HCT116 (cell line): ENCODE measurements at regions not wholly inside any gene's neighbourhood (a gene's known extent, or its start where the extent isn't known, plus 50 kb on each side); places are given as distances from the start of the nearest gene placed in this dataset.
"Not testable (repeated sequence)": the region's sequence is repeated elsewhere in the genome, so short reads cannot be mapped to it uniquely, and the experiment has no call there.

Experiments
- ATAC-seq: fragments of 200-7000 bp; cut with Tn5 transposase; 2 replicates; pipeline ENCODE4 v1.9.1; 2020; ENCODE audit warnings: mild to moderate bottlenecking, moderate library complexity
- BruUV-seq: library from RNA; stranded (reverse); fragments of 400-500 nt; replicated peaks from 2 replicates; lab custom pipeline; 2021; lab: Mats Ljungman, UMichigan
- CTCF ChIA-PET: fragments of 300-600 bp; sonication (Branson Sonifier 250); formaldehyde crosslinking; loops from one replicate; lab custom pipeline; 2021; ENCODE audit warnings: antibody characterized with exemption; lab: Charles Lee
- POLR2A ChIA-PET: fragments of 300-600, 350-600 bp; sonication (Branson Sonifier 250); formaldehyde crosslinking; loops from one replicate; lab custom pipeline; 2021; ENCODE audit warnings: antibody characterized with exemption; lab: Charles Lee
- RAD21 ChIA-PET, 2 experiments: fragments of 300-600 bp; sonication (Branson Sonifier 250); formaldehyde crosslinking; loops; one replicate each; lab custom pipeline; 2023; ENCODE audit warnings: low total read pairs in 2 of 2; ENCODE audit not compliant: uncharacterized antibody in 2 of 2, unreplicated experiment in 2 of 2, low non-redundant PET in 1 of 2; lab: Charles Lee
- DNase-seq: peaks from one replicate; pipeline ENCODE4 v3.0.0-alpha.2; 2010; ENCODE audit warnings: low read depth, low spot score
- H2AFZ ChIP-seq: fragments of 200-600 bp; shearing (Covaris generic), sonication (generic); 2 replicates; pipeline ENCODE4 v1.6.1; 2017; ENCODE audit warnings: low read depth, mixed run types, mixed read lengths, antibody characterized with exemption, low read length; ENCODE audit not compliant: poor library complexity, severe bottlenecking
- H3K27ac ChIP-seq: 2 replicates; pipeline ENCODE4 v1.5.1; 2012; ENCODE audit warnings: low read depth, low read length
- H3K27me3 ChIP-seq: fragments of 200-600 bp; sonication (generic); 2 replicates; pipeline ENCODE4 v1.6.1; 2016; ENCODE audit warnings: mixed run types, low read length, mixed read lengths; ENCODE audit not compliant: insufficient read depth
- H3K36me3 ChIP-seq, 2 experiments: fragments of 200-500 bp in 1 of 2; fragments of 200-600 bp in 1 of 2; sonication (Bioruptor generic) in 1 of 2; sonication (generic) in 1 of 2; 2 replicates each; pipeline versions ENCODE4 v1.5.1 to v1.6.1; 2014 to 2016; ENCODE audit warnings: low read length in 2 of 2, inconsistent platforms in 1 of 2, mixed read lengths in 1 of 2, mixed run types in 1 of 2; ENCODE audit not compliant: insufficient read depth in 2 of 2, control insufficient read depth in 1 of 2
- H3K4me1 ChIP-seq, 2 experiments: fragments of 200-600 bp in 1 of 2; sonication (generic) in 1 of 2; 2 replicates each; pipeline versions ENCODE4 v1.5.1 to v1.6.1; 2012 to 2017; ENCODE audit warnings: low read length in 2 of 2, inconsistent platforms in 1 of 2, mild to moderate bottlenecking in 1 of 2, mixed read lengths in 1 of 2, mixed run types in 1 of 2, moderate library complexity in 1 of 2; ENCODE audit not compliant: insufficient read depth in 2 of 2, control insufficient read depth in 1 of 2
- H3K4me2 ChIP-seq: fragments of 200-600 bp; sonication (generic); 2 replicates; pipeline ENCODE4 v1.6.1; 2017; ENCODE audit warnings: mixed run types, low read length, mixed read lengths
- H3K4me3 ChIP-seq, 2 experiments: fragments of 200-600 bp in 1 of 2; sonication (generic) in 1 of 2; replicated peaks in 1 of 2; 2 replicates each; pipeline ENCODE4 v1.5.1; 2011 to 2016; ENCODE audit warnings: low read length in 2 of 2, control low read depth in 1 of 2, low read depth in 1 of 2, mild to moderate bottlenecking in 1 of 2, mixed read lengths in 1 of 2, mixed run types in 1 of 2
- H3K79me2 ChIP-seq: fragments of 200-600 bp; sonication (generic); 2 replicates; pipeline ENCODE4 v1.6.1; 2017; ENCODE audit warnings: mild to moderate bottlenecking, mixed run types, low read length, moderate library complexity, mixed read lengths; ENCODE audit not compliant: insufficient read depth
- H3K9ac ChIP-seq: fragments of 200-600 bp; sonication (generic); 2 replicates; pipeline ENCODE4 v1.6.1; 2016; ENCODE audit warnings: low read length, mixed read lengths
- H3K9me2 ChIP-seq: fragments of 200-600 bp; sonication (generic), shearing (Covaris generic); 2 replicates; pipeline ENCODE4 v1.6.1; 2017; ENCODE audit warnings: mixed run types, mild to moderate bottlenecking, moderate library complexity; ENCODE audit not compliant: insufficient read depth
- H3K9me3 ChIP-seq, 2 experiments: fragments of 200-500 bp in 1 of 2; fragments of 200-600 bp in 1 of 2; sonication (Bioruptor generic) in 1 of 2; sonication (generic) in 1 of 2; 2 replicates each; pipeline ENCODE4 v1.6.1; 2014 to 2017; ENCODE audit warnings: low read length in 2 of 2, mixed read lengths in 2 of 2, inconsistent platforms in 1 of 2, low read depth in 1 of 2, mild to moderate bottlenecking in 1 of 2, mixed run types in 1 of 2, moderate library complexity in 1 of 2; ENCODE audit not compliant: control insufficient read depth in 1 of 2, insufficient read depth in 1 of 2
- H4K20me1 ChIP-seq: fragments of 200-600 bp; sonication (generic), shearing (Covaris generic); 2 replicates; pipeline ENCODE4 v1.6.1; 2017; ENCODE audit warnings: mixed run types, mild to moderate bottlenecking, moderate library complexity; ENCODE audit not compliant: insufficient read depth
- CEBPB ChIP-seq: IDR thresholded peaks from 2 replicates; pipeline ENCODE4 v1.6.1; 2012; ENCODE audit warnings: low read depth
- ELF1 ChIP-seq: IDR thresholded peaks from 2 replicates; pipeline ENCODE4 v1.6.1; 2012; ENCODE audit warnings: low read depth, borderline replicate concordance
- FOSL1 ChIP-seq: IDR thresholded peaks from 2 replicates; pipeline ENCODE4 v1.6.1; 2012; ENCODE audit warnings: low read depth
- POLR2AphosphoS5 ChIP-seq: IDR thresholded peaks from 2 replicates; pipeline ENCODE4 v1.6.1; 2011; ENCODE audit warnings: mild to moderate bottlenecking, low read depth, low read length, moderate library complexity
- REST ChIP-seq: IDR thresholded peaks from 2 replicates; pipeline ENCODE4 v1.6.1; 2012; ENCODE audit warnings: low read depth
- SIN3A ChIP-seq: IDR thresholded peaks from 2 replicates; pipeline ENCODE4 v1.6.1; 2012; ENCODE audit warnings: low read depth
- SRF ChIP-seq: IDR thresholded peaks from 2 replicates; pipeline ENCODE4 v1.6.1; 2012; ENCODE audit warnings: low read depth
- TCF7L2 ChIP-seq: IDR thresholded peaks from 2 replicates; pipeline ENCODE4 v1.7.0; 2011; ENCODE audit warnings: borderline replicate concordance, inconsistent platforms; ENCODE audit not compliant: insufficient read depth, insufficient read length; ENCODE audit errors: extremely low read depth
- ZBTB33 ChIP-seq: IDR thresholded peaks from 2 replicates; pipeline ENCODE4 v1.6.1; 2011; ENCODE audit warnings: mild to moderate bottlenecking, low read length, moderate library complexity; ENCODE audit not compliant: insufficient replicate concordance; ENCODE audit errors: extremely low read depth
- intact Hi-C: fragments of 100-400 bp; cut with micrococcal nuclease; formaldehyde crosslinking; loops from 2 replicates; pipeline ENCODE4 v1.10.0; 2022

DNA sequence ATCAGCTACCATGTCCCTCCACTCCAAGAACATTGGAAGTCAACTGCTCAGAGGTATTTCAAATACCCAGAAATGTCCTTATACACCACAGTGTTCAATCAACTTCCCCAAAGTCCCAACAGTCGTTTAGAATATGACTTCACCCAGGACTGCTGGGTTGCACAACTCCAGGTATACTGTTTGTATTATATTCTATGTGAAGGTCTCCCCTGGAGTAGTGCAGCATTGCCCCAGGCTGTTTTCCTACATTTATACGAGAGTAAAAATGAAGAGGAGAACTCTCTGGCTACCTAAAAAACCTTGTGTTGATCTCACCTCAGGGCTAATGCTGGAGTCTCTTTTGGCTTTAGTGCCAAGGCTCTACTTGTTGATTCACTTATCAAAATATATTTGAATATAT lies 183.6 kb upstream of the MAP3K1 start:
- no peak overlapping the region for H3K4me2 ChIP-seq
- no peaks in the 10 kb centered on the region for H3K9me2 ChIP-seq
- TF ChIP-seq ELF1 (no peak), SIN3A (no peak)
- POLR2A ChIA-PET, result no interaction called here
- BruUV-seq, result no TSS peak
- intact Hi-C loops, result no loop called here
- peaks cover 4% of the 10 kb centered on the region in 2 experiments for H3K4me1 ChIP-seq
- RAD21 ChIA-PET, result no interaction called here
- no peaks in the 10 kb centered on the region; a peak in 1 of 4 replicates for H3K9me3 ChIP-seq
- no peak overlapping the region for H3K9ac ChIP-seq
- CTCF ChIA-PET, result no interaction called here
- H4K20me1 ChIP-seq, result no peaks in the 10 kb centered on the region
- no peaks in the 10 kb centered on the region for H3K36me3 ChIP-seq
- ATAC-seq (no peak), DNase-seq (no peak)
- no peak overlapping the region for H3K27ac ChIP-seq
- H3K4me3 ChIP-seq, result no peak overlapping the region
- no peak overlapping the region for H2AFZ ChIP-seq
- H3K27me3 ChIP-seq, result no peaks in the 10 kb centered on the region
- H3K79me2 ChIP-seq, result no peaks in the 10 kb centered on the region

DNA sequence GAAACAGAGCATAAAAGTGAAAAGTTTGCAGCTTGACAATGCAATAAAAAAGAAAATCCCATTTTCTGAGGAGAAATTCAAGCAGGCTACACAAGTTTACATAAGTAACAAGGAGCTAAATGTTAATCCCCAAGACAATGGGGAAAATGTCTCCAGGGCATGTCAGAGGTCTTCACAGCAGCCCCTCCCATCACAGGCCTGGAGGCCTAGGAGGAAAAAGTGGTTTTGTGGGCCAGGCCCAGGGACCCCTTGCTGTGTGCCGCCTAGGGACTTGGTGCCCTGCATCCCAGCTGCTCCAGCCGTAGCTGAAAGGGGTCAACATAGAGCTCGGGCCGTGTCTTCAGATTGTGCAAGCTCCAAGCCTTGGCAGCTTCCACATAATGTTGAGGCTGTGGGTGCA lies 186.7 kb upstream of the MAP3K1 start:
- CTCF ChIA-PET, H3K27ac ChIP-seq, DNase-seq, H3K9me2 ChIP-seq, H3K9me3 ChIP-seq, H2AFZ ChIP-seq, POLR2A ChIA-PET, H3K27me3 ChIP-seq, H3K36me3 ChIP-seq, ATAC-seq, H3K4me1 ChIP-seq, H3K79me2 ChIP-seq, intact Hi-C loops, H4K20me1 ChIP-seq, H3K4me3 ChIP-seq, RAD21 ChIA-PET, BruUV-seq, H3K4me2 ChIP-seq, H3K9ac ChIP-seq: not testable (repeated sequence)

DNA sequence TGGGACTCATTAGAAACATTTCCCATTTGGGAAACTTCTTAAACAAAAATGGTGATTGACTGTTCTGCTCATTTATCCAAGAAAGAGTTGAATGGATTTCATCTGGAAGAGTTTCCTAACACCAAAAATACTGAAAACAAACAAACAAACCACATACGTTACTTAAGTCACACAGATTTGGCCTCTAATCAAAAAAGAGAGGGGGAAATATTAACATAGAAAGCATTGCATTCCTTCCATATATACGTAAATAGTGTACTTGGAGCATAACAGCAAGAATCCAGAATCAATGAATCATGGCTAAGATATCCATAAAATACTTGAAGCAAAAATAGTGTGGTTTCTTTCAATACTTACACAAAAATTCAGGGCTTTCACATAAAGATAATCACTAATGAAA lies 189.8 kb upstream of the MAP3K1 start:
- Histone ChIP-seq H3K9me2 (no peaks in the 10 kb centered on the region), H3K4me2 (no peak overlapping the region)
- POLR2A ChIA-PET, result no interaction called here
- no peak for TF ChIP-seq ZBTB33
- no peak for TF ChIP-seq SIN3A
- no peak for TF ChIP-seq FOSL1
- no peak for TF ChIP-seq POLR2AphosphoS5
- no peak for TF ChIP-seq CEBPB
- TF ChIP-seq SRF, result no peak
- TF ChIP-seq TCF7L2, result no peak
- TF ChIP-seq REST, result no peak

More for the DNA sequence above, 189.8 kb upstream of the MAP3K1 start:
- no peaks in the 10 kb centered on the region for H3K79me2 ChIP-seq
- ChIA-PET CTCF (no interaction called here), RAD21 (no interaction called here)
- H3K36me3 ChIP-seq, result no peaks in the 10 kb centered on the region
- H3K9me3 ChIP-seq, result no peaks in the 10 kb centered on the region; a peak in 1 of 4 replicates
- H3K27me3 ChIP-seq, result no peaks in the 10 kb centered on the region
- no TSS peak for BruUV-seq
- intact Hi-C loops, result no loop called here
- H3K9ac ChIP-seq, result no peak overlapping the region
- DNase-seq (no peak), ATAC-seq (no peak)
- no peak overlapping the region for H3K4me3 ChIP-seq
- H2AFZ ChIP-seq, result no peak overlapping the region
- H4K20me1 ChIP-seq, result no peaks in the 10 kb centered on the region
- no peak overlapping the region for H3K27ac ChIP-seq
- H3K4me1 ChIP-seq, result no peaks in the 10 kb centered on the region
